ENCODE measurements at regions not wholly inside any gene's neighbourhood (a gene's known extent, or its start where the extent isn't known, plus 50 kb on each side); places are given as distances from the start of the nearest gene placed in this dataset.
"Not testable (repeated sequence)": the region's sequence is repeated elsewhere in the genome, so short reads cannot be mapped to it uniquely, and the experiment has no call there.

- TF ChIP-seq POLR2AphosphoS5 (IDR thresholded peaks at IDR 0.05): no peak
- no peak for TF ChIP-seq EP300 (IDR thresholded peaks at IDR 0.05)
- no peak for TF ChIP-seq CTCF (IDR thresholded peaks at IDR 0.05)
- TF ChIP-seq POLR2A (IDR thresholded peaks at IDR 0.05): no peak
- WGBS, 2 donors: 58 to 75% methylated on average over 2 of the region's 2 CpGs
- no peak overlapping the region for H3K4me3 ChIP-seq
- H3K4me1 ChIP-seq: no peaks in the 10 kb centered on the region
- H3K9me3 ChIP-seq: no peaks in the 10 kb centered on the region
- H3K36me3 ChIP-seq: no peaks in the 10 kb centered on the region
- DNase-seq (no peak), ATAC-seq (ENCODE audit: low FRiP score in 2 of 2) (no peak)
- H3K27ac ChIP-seq: no peak overlapping the region
- H3K27me3 ChIP-seq: no peaks in the 10 kb centered on the region
Measured at GRCh38 chr1:83493633-83494032, 505.3 kb downstream of the TTLL7 start.

- no peak for DNase-seq
- WGBS, 2 donors: 96 to 97% methylated on average over 2 of the region's 2 CpGs
- no peaks in the 10 kb centered on the region for H3K27me3 ChIP-seq
- no peak for TF ChIP-seq CTCF (IDR thresholded peaks at IDR 0.05)
- TF ChIP-seq POLR2AphosphoS5 (IDR thresholded peaks at IDR 0.05): no peak
- no peak for TF ChIP-seq POLR2A (IDR thresholded peaks at IDR 0.05)
- TF ChIP-seq EP300 (IDR thresholded peaks at IDR 0.05): no peak
- H3K27ac ChIP-seq: no peak overlapping the region
- H3K36me3 ChIP-seq: no peaks in the 10 kb centered on the region
- no peak overlapping the region for H3K4me3 ChIP-seq
- H3K4me1 ChIP-seq: no peaks in the 10 kb centered on the region
- H3K9me3 ChIP-seq: no peaks in the 10 kb centered on the region
- ATAC-seq (ENCODE audit: low FRiP score in 2 of 2): no peak
Measured at GRCh38 chr1:83491930-83492329, 507.0 kb downstream of the TTLL7 start.

- no peaks in the 10 kb centered on the region for H3K27me3 ChIP-seq
- H3K27ac ChIP-seq: no peak overlapping the region
- H3K9me3 ChIP-seq: no peaks in the 10 kb centered on the region
- no peak for TF ChIP-seq CTCF (IDR thresholded peaks at IDR 0.05)
- no peak for TF ChIP-seq POLR2A (IDR thresholded peaks at IDR 0.05)
- TF ChIP-seq EP300 (IDR thresholded peaks at IDR 0.05): no peak
- no peak for TF ChIP-seq POLR2AphosphoS5 (IDR thresholded peaks at IDR 0.05)
- H3K36me3 ChIP-seq: no peaks in the 10 kb centered on the region
- DNase-seq: no peak
- H3K4me3 ChIP-seq: no peak overlapping the region
- H3K4me1 ChIP-seq: no peaks in the 10 kb centered on the region
- no peak for ATAC-seq (ENCODE audit: low FRiP score in 2 of 2)
Measured at GRCh38 chr1:83490988-83491387, 507.9 kb downstream of the TTLL7 start.

- H3K36me3 ChIP-seq; H3K27ac ChIP-seq; H3K27me3 ChIP-seq; H3K4me1 ChIP-seq; H3K4me3 ChIP-seq; H3K9me3 ChIP-seq; DNase-seq; ATAC-seq (ENCODE audit: low FRiP score in 2 of 2): not testable (repeated sequence)
Measured at GRCh38 chr1:83488105-83488504, 510.8 kb downstream of the TTLL7 start.

- DNase-seq; ATAC-seq (ENCODE audit: low FRiP score in 2 of 2); H3K27ac ChIP-seq; H3K27me3 ChIP-seq; H3K36me3 ChIP-seq; H3K4me1 ChIP-seq; H3K4me3 ChIP-seq; H3K9me3 ChIP-seq: not testable (repeated sequence)
- 47 to 69% methylated on average over 1 of the region's 1 CpG for WGBS, 2 donors
Measured at GRCh38 chr1:83487460-83487859, 511.5 kb downstream of the TTLL7 start.

- not testable (repeated sequence) for H3K9me3 ChIP-seq; ATAC-seq (ENCODE audit: low FRiP score in 2 of 2); H3K4me3 ChIP-seq; H3K36me3 ChIP-seq; H3K27me3 ChIP-seq; H3K27ac ChIP-seq; H3K4me1 ChIP-seq; DNase-seq
- WGBS, 2 donors: 93 to 100% methylated on average over 2 of the region's 2 CpGs
Measured at GRCh38 chr1:83485314-83486019, 513.5 kb downstream of the TTLL7 start.

- not testable (repeated sequence) for H3K36me3 ChIP-seq; ATAC-seq (ENCODE audit: low FRiP score in 2 of 2); H3K9me3 ChIP-seq; H3K4me1 ChIP-seq; H3K27me3 ChIP-seq; H3K27ac ChIP-seq; H3K4me3 ChIP-seq; DNase-seq
- WGBS, 2 donors: 90 to 95% methylated on average over 3 of the region's 4 CpGs
Measured at GRCh38 chr1:83481284-83481683, 517.6 kb downstream of the TTLL7 start.

GRCh38 chr1:83479591-83480239, 519.2 kb downstream of the TTLL7 start:
- ATAC-seq (ENCODE audit: low FRiP score in 2 of 2); H3K4me3 ChIP-seq; H3K27ac ChIP-seq; H3K9me3 ChIP-seq; H3K27me3 ChIP-seq; H3K36me3 ChIP-seq; DNase-seq; H3K4me1 ChIP-seq: not testable (repeated sequence)
- 94 to 98% methylated on average over 5 of the region's 5 CpGs for WGBS, 2 donors

GRCh38 chr1:83478127-83478526, 520.8 kb downstream of the TTLL7 start:
- H3K4me1 ChIP-seq; ATAC-seq (ENCODE audit: low FRiP score in 2 of 2); H3K27me3 ChIP-seq; H3K9me3 ChIP-seq; H3K36me3 ChIP-seq; H3K4me3 ChIP-seq; DNase-seq; H3K27ac ChIP-seq: not testable (repeated sequence)
- WGBS, 2 donors: 74 to 95% methylated on average over 1 to 3 of the region's 3 CpGs

- not testable (repeated sequence) for H3K27ac ChIP-seq; H3K9me3 ChIP-seq; ATAC-seq (ENCODE audit: low FRiP score in 2 of 2); H3K4me3 ChIP-seq; H3K36me3 ChIP-seq; DNase-seq; H3K4me1 ChIP-seq; H3K27me3 ChIP-seq
- WGBS, 2 donors: 88 to 96% methylated on average over 2 of the region's 2 CpGs
Measured at GRCh38 chr1:83476518-83476917, 522.4 kb downstream of the TTLL7 start.

All from upper lobe of left lung (tissue), 6 donors.